ENCODE measurements at regions not wholly inside any gene's neighbourhood (a gene's known extent, or its start where the extent isn't known, plus 50 kb on each side); places are given as distances from the start of the nearest gene placed in this dataset.

DNA sequence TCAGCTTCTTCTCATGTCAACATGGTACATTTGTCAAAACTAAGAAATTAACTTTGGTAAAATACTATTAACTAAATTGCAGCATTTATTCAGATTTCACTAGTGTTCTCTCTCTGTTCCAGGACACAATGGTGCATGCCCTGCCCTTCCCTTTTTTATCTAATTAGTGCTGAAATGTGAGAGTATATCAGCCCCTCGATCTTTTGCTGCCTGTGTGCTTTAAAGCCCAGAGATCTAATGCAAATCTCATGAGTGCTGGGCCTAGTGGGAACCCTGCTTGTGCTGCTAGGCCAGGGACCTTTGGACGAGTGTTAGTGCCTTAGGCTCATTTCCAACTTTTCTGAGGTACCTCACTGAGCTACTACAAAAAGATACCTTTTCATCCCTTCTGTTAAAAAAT is 221.1 kb upstream of the EDNRB start:
- Histone ChIP-seq H3K9me3 (ENCODE audit: insufficient read depth, low read depth, low read length) (no peaks in the 10 kb centered on the region), H3K9me2 (replicated peaks; ENCODE audit: low read depth, low read length) (no peaks in the 10 kb centered on the region), H2AFZ (ENCODE audit: low read length) (0 out of 2 replicates have a peak overlapping the region, but pooled peaks have one; percentile 7), H3K36me3 (ENCODE audit: insufficient read depth, low read length) (no peaks in the 10 kb centered on the region), H4K20me1 (ENCODE audit: insufficient read depth, low read length, poor library complexity, severe bottlenecking) (no peaks in the 10 kb centered on the region), H3K4me3 (ENCODE audit: low read length, poor library complexity, severe bottlenecking) (no peak overlapping the region), H3K4me1 (ENCODE audit: insufficient read depth, low read length, poor library complexity, severe bottlenecking) (peaks cover 7% of the 10 kb centered on the region), H3K9ac (ENCODE audit: low read depth, low read length, poor library complexity, severe bottlenecking) (no peak overlapping the region), H3K79me2 (ENCODE audit: insufficient read depth, low read length) (no peaks in the 10 kb centered on the region), H3K27me3 (ENCODE audit: insufficient read depth, low read length, poor library complexity, severe bottlenecking) (no peaks in the 10 kb centered on the region), H3F3A (ENCODE audit: low read depth) (no peaks in the 10 kb centered on the region), H3K4me2 (ENCODE audit: low read depth, low read length, poor library complexity, severe bottlenecking) (no peak overlapping the region)
- TF ChIP-seq CTCF (conservative IDR thresholded peaks at IDR 0.05; ENCODE audit: low read length) (no peak), EZH2phosphoT487 (IDR thresholded peaks at IDR 0.05; ENCODE audit: borderline replicate concordance) (no peak)

DNA sequence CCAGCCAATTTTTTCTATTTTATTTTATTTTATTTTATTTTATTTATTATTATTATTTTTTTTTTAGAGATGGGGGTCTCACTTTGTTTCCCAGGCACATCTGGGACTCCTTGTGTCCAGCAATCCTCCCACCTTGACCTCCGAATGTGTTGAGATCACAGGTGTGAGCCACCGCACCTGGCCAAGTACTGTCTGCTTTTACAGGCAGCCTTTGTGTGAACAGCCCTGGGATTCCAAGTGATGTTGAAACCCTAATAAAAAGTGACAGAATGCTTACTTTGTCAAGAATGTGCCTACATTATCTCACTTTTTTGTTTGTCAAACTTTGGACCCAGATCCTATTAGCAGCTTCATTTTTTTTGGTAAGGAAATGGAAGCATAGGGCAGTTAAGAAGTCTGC is 220.1 kb upstream of the EDNRB start:
- Histone ChIP-seq H3K79me2 (ENCODE audit: insufficient read depth, low read length) (no peaks in the 10 kb centered on the region), H2AFZ (ENCODE audit: low read length) (no peak overlapping the region), H3K36me3 (ENCODE audit: insufficient read depth, low read length) (no peaks in the 10 kb centered on the region), H3K4me3 (ENCODE audit: low read length, poor library complexity, severe bottlenecking) (no peak overlapping the region), H3K4me2 (ENCODE audit: low read depth, low read length, poor library complexity, severe bottlenecking) (no peak overlapping the region), H3K4me1 (ENCODE audit: insufficient read depth, low read length, poor library complexity, severe bottlenecking) (peaks cover 7% of the 10 kb centered on the region), H4K20me1 (ENCODE audit: insufficient read depth, low read length, poor library complexity, severe bottlenecking) (no peaks in the 10 kb centered on the region), H3K9me2 (replicated peaks; ENCODE audit: low read depth, low read length) (no peaks in the 10 kb centered on the region), H3K9me3 (ENCODE audit: insufficient read depth, low read depth, low read length) (no peaks in the 10 kb centered on the region), H3K27me3 (ENCODE audit: insufficient read depth, low read length, poor library complexity, severe bottlenecking) (no peaks in the 10 kb centered on the region), H3K9ac (ENCODE audit: low read depth, low read length, poor library complexity, severe bottlenecking) (no peak overlapping the region), H3F3A (ENCODE audit: low read depth) (no peaks in the 10 kb centered on the region)
- TF ChIP-seq EZH2phosphoT487 (IDR thresholded peaks at IDR 0.05; ENCODE audit: borderline replicate concordance) (no peak), CTCF (conservative IDR thresholded peaks at IDR 0.05; ENCODE audit: low read length) (no peak)

GRCh38 chr13:78137404-78138142 is 218.9 kb upstream of the EDNRB start:
- Histone ChIP-seq H3F3A (ENCODE audit: low read depth) (no peaks in the 10 kb centered on the region), H3K9ac (ENCODE audit: low read depth, low read length, poor library complexity, severe bottlenecking) (peak overlapping the region; percentile 19), H3K4me1 (ENCODE audit: insufficient read depth, low read length, poor library complexity, severe bottlenecking) (peaks cover 7% of the 10 kb centered on the region), H3K9me2 (replicated peaks; ENCODE audit: low read depth, low read length) (no peaks in the 10 kb centered on the region), H3K9me3 (ENCODE audit: insufficient read depth, low read depth, low read length) (no peaks in the 10 kb centered on the region), H3K27me3 (ENCODE audit: insufficient read depth, low read length, poor library complexity, severe bottlenecking) (no peaks in the 10 kb centered on the region), H3K4me2 (ENCODE audit: low read depth, low read length, poor library complexity, severe bottlenecking) (peak overlapping the region; percentile 49), H3K79me2 (ENCODE audit: insufficient read depth, low read length) (no peaks in the 10 kb centered on the region), H3K4me3 (ENCODE audit: low read length, poor library complexity, severe bottlenecking) (peak overlapping the region; percentile 65), H3K36me3 (ENCODE audit: insufficient read depth, low read length) (no peaks in the 10 kb centered on the region), H4K20me1 (ENCODE audit: insufficient read depth, low read length, poor library complexity, severe bottlenecking) (no peaks in the 10 kb centered on the region), H2AFZ (ENCODE audit: low read length) (peak overlapping the region; percentile 94)
- peak; percentile 93 for TF ChIP-seq CTCF (conservative IDR thresholded peaks at IDR 0.05; ENCODE audit: low read length)
- no peak for TF ChIP-seq EZH2phosphoT487 (IDR thresholded peaks at IDR 0.05; ENCODE audit: borderline replicate concordance)

All from Loucy (cell line).